ENCODE measurements at regions not wholly inside any gene's neighbourhood (a gene's known extent, or its start where the extent isn't known, plus 50 kb on each side); places are given as distances from the start of the nearest gene placed in this dataset.

GRCh38 chr7:54060643-54061042 lies 481.5 kb upstream of the VSTM2A start:
- Histone ChIP-seq H3K36me3 (no peaks in the 10 kb centered on the region), H3K4me1 (no peaks in the 10 kb centered on the region), H3K27me3 (no peaks in the 10 kb centered on the region), H3K9me3 (no peaks in the 10 kb centered on the region), H3K4me3 (no peak overlapping the region), H3K27ac (no peak overlapping the region)
- WGBS, 5 donors = 24 to 39% (median 30%) methylated on average over 4 of the region's 4 CpGs
- TF ChIP-seq EP300 (IDR thresholded peaks at IDR 0.05) (no peak), POLR2AphosphoS5 (IDR thresholded peaks at IDR 0.05) (no peak), CTCF (IDR thresholded peaks at IDR 0.05) (no peak), POLR2A (IDR thresholded peaks at IDR 0.05) (no peak)
- DNase-seq = no peak
- intact Hi-C loops (cut with DNase I; ENCODE audit: low total_unique reads) = no loop called here

- DNase-seq = no peak
- Histone ChIP-seq H3K27ac (no peak overlapping the region), H3K9me3 (peaks cover 0 to 5% (median 2%) of the 10 kb centered on the region in 4 donors), H3K36me3 (no peaks in the 10 kb centered on the region), H3K4me1 (no peaks in the 10 kb centered on the region), H3K4me3 (no peak overlapping the region), H3K27me3 (no peaks in the 10 kb centered on the region)
- intact Hi-C loops (cut with DNase I; ENCODE audit: low total_unique reads) = no loop called here
- WGBS, 5 donors = 71 to 78% (median 73%) methylated on average over 5 of the region's 5 CpGs
- TF ChIP-seq POLR2A (IDR thresholded peaks at IDR 0.05) = no peak
These were observed 475.5 kb upstream of the VSTM2A start for GRCh38 chr7:54066643-54067042.

GRCh38 chr7:54069843-54070242 lies 472.3 kb upstream of the VSTM2A start:
- intact Hi-C loops (cut with DNase I; ENCODE audit: low total_unique reads) = no loop called here
- DNase-seq = no peak
- H3K4me3 ChIP-seq = no peak overlapping the region
- H3K27me3 ChIP-seq = no peaks in the 10 kb centered on the region
- H3K9me3 ChIP-seq = peaks cover 0 to 5% (median 2%) of the 10 kb centered on the region in 4 donors
- no peak overlapping the region for H3K27ac ChIP-seq
- H3K36me3 ChIP-seq = no peaks in the 10 kb centered on the region
- WGBS, 5 donors = 73 to 87% (median 79%) methylated on average over 4 of the region's 4 CpGs
- no peaks in the 10 kb centered on the region for H3K4me1 ChIP-seq
- TF ChIP-seq EP300 (IDR thresholded peaks at IDR 0.05) = no peak
- TF ChIP-seq POLR2A (IDR thresholded peaks at IDR 0.05) = no peak
- TF ChIP-seq CTCF (IDR thresholded peaks at IDR 0.05) = no peak
- TF ChIP-seq POLR2AphosphoS5 (IDR thresholded peaks at IDR 0.05) = no peak

DNA sequence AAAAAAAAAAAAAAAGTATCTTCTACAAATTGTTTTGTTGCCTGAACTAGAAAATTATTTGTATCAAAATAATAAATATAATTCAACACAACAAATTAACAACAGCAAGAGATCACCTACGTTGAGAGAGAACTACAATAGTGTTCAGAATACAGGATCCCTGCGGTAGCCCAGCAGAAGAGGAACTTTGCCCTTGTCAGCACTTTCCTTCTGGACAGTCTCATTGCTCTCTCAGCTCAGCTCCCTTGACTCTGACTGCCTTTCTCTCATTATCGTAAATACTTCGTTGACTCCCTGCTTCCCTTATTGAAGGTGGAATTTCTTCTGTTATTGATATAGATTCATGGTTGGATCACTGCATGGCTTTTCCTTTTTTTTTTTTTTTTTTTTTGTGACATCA lies 469.5 kb upstream of the VSTM2A start:
- Histone ChIP-seq H3K4me1 (no peaks in the 10 kb centered on the region), H3K36me3 (no peaks in the 10 kb centered on the region), H3K27ac (no peak overlapping the region), H3K27me3 (no peaks in the 10 kb centered on the region), H3K9me3 (peaks cover 0 to 5% (median 0%) of the 10 kb centered on the region in 4 donors), H3K4me3 (no peak overlapping the region)
- intact Hi-C loops (cut with DNase I; ENCODE audit: low total_unique reads) = no loop called here
- 71 to 85% (median 79%) methylated on average over 4 of the region's 4 CpGs for WGBS, 5 donors
- no peak for DNase-seq
- no peak for TF ChIP-seq CTCF (IDR thresholded peaks at IDR 0.05)
- TF ChIP-seq POLR2A (IDR thresholded peaks at IDR 0.05) = no peak
- no peak for TF ChIP-seq POLR2AphosphoS5 (IDR thresholded peaks at IDR 0.05)
- no peak for TF ChIP-seq EP300 (IDR thresholded peaks at IDR 0.05)

DNA sequence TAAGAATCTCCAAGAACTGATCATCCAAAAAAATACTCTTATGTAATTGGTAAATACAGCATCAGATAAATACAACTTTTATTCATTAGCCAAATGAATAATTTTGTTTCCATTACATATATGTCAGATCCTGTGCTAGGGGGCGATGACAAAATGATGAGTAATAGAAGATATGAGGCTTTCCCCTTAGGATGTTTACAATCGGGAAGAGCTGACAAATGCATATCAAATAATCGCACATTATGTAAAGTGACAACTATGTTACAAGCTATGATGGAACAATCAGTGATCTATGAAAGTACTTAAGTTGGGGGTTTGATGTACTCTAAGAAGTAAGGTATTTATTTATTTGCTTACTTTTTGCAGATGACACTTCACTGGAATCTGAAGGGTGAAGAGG lies 465.6 kb upstream of the VSTM2A start:
- Histone ChIP-seq H3K9me3 (peaks cover 0 to 11% (median 0%) of the 10 kb centered on the region in 4 donors), H3K27me3 (no peaks in the 10 kb centered on the region), H3K36me3 (no peaks in the 10 kb centered on the region), H3K27ac (no peak overlapping the region), H3K4me1 (no peaks in the 10 kb centered on the region), H3K4me3 (no peak overlapping the region)
- intact Hi-C loops (cut with DNase I; ENCODE audit: low total_unique reads) = no loop called here
- TF ChIP-seq CTCF (IDR thresholded peaks at IDR 0.05) (no peak), POLR2A (IDR thresholded peaks at IDR 0.05) (no peak), EP300 (IDR thresholded peaks at IDR 0.05) (no peak), POLR2AphosphoS5 (IDR thresholded peaks at IDR 0.05) (no peak)
- no peak for DNase-seq
- WGBS, 5 donors = 86 to 93% (median 89%) methylated on average over 3 of the region's 3 CpGs
